HG03064 (cell line): ENCODE measurements at regions not wholly inside any gene's neighbourhood (a gene's known extent, or its start where the extent isn't known, plus 50 kb on each side); places are given as distances from the start of the nearest gene placed in this dataset.
"Not testable (repeated sequence)": the region's sequence is repeated elsewhere in the genome, so short reads cannot be mapped to it uniquely, and the experiment has no call there.

Experiments
- ATAC-seq: cut with Tn5 transposase; IDR thresholded peaks from one replicate; pipeline ENCODE4 v1.9.1; 2021; ENCODE audit warnings: low read depth; ENCODE audit not compliant: unreplicated experiment

DNA sequence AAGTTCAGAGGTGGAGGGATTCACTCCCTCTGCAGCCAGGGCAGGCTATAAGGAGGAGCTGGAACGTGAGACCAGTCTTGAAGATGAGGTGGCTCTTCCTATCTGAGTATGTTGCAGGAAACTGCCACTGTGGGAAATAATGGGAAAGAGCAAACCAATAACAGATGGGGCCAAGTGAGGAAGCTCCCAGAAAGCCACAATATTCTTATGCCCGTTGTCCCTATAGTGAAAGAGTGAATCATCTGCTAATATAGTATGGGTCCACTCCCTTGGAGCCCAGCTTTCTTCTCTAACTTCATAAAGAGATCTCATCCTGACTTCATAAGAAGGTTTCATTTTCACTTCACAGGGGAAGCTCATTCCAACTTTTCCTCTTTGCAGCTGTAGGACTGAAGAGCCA is 206.4 kb downstream of the BLID start:
- no peak for ATAC-seq

DNA sequence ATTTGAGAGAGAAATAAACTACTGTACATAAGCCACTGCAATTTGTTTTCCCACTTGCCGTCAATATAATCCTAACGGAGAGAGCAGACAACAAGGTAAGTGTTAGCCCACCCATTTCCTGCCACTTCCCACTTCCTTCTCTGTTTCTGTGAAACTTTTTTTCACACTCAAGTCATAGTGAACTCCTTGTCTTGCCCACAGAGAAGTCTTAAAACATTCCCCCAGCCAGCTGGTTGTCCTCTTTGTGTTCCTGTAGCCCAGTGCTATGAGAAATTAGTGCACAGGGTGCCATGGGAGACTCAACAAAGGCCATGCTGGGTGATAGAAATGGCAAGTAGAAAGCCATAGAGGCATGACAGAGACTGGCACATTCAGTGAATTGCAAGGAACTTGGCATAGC is 208.6 kb downstream of the BLID start:
- ATAC-seq = no peak

DNA sequence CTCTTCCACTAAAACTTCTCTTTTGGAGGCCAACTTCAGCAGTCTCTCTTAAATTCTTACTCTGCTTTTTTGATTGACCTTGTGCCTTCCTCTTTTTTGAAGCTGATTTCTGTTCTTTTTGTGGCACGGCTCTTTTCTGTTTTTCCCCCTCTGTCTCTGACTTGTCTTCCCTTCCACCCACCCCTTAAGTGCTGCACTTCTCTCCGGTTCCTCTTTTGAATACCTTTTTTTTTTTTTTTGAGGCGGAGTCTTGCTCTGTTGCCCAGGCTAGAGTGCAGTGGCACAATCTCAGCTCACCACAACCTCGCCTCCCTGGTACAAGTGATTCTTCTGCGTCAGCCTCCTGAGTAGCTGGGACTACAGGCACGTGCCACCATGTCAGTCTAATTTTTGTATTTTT is 211.9 kb downstream of the BLID start:
- no peak for ATAC-seq

DNA sequence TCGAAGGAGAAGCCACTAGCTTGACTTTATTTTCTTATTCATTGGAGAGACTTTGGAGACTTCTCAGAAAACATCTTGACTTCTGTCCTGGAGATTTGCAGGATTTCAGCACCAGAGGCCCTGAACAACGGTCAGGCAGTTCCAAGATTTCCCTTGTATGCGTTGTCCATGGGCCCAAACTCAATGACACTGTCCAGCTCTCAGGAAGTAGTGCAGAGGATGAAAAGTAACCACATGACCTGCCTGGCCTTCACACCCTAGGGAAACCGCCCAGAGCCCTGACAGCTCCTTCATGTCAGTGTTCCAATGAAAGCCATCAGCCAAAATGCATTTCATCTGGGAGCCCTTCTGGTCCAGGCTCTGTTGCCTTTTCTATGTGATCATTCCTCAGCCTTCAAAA is 214.1 kb downstream of the BLID start:
- ATAC-seq = no peak

DNA sequence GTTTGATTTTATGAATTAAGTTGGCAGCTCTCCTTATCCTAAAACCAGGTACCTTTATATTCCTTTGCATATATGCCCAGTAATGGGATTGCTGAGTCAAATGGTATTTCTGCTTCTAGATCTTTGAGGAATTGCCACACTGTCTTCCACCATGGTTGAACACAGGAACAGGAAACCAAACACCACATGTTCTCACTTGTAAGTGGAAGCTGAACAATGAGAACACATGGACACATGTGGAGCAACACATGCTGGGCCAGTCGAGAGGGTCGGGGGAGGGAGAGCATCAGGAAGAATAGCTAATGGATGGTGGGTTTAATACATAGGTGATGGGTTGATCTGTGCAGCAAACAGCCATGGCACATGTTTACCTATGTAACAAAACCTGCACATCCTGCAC is 214.6 kb downstream of the BLID start:
- ATAC-seq = not testable (repeated sequence)

DNA sequence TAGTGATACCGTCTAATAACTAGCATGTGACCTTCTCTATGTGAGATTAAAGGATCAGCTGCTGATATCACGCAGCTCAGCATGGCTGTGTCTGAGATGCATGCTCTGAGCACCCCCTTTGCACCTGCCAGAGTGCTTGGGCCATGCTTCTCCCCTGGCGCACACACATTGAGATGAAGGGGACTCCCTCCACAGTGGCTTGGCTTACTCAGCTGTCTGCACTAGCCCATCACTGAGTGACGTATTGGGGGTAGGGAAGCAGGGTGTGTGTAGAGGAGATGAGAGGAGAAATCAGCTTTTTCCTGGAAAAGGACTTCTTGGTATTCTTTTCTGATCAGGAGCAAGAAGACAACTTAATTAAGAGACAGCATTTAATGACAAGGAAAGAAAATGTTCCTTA is 216.5 kb downstream of the BLID start:
- no peak for ATAC-seq

DNA sequence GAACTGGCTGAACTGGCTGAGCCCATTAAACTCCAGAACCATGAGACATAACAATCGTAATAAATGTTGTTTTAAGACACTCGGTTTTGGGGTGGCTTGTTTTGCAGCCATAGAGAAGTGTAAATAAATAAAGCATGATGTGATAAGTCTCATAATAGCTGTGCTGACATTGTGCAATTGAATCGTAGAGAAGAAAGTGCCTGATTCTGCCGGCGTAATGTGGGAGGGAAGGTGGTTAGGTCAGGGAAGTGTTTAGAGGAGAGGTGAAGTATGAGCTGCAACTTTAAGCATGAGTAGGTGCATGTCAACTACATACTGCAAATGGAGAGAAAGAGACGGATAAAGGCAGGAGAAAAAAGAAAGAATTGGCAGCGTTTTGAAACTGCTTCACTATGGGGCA is 217.1 kb downstream of the BLID start:
- ATAC-seq = no peak

DNA sequence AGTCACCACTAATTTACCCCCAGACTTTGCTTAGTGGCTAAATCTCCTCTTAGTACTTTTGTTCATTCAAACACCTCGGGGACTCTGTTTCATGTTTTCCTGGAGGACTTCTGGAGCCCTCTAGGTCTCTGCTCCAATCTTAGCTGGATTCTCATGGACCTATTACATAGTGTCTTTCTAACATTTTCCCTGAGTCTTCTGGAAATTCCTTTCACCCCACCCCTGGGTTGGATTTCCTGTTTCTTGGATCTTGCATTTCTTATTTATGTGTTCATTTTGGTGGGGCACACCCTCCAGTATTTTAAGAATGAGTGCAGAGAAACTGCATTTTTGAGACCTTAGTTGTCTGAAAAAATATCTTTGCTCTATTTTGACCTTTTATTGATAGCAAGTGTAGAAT is 220.1 kb downstream of the BLID start:
- no peak for ATAC-seq

DNA sequence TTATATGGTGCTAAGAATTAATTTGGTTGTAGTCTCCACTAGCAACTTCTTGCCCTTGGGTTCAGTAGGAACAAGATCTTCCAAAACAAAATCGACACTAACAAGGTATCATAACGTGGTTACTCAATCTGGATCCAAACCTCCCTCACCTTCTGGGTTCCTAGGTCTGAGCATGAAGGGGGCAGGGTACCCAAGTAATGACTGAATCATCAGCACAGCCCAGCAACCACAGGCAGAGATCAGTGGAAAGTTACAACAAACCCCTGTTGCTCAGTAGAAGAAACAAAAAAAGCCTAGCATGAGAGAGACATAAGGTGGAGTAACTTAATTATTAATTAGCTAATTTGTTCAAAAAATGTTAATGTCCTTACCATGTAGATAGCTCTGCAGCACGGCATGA is 221.4 kb downstream of the BLID start:
- no peak for ATAC-seq

DNA sequence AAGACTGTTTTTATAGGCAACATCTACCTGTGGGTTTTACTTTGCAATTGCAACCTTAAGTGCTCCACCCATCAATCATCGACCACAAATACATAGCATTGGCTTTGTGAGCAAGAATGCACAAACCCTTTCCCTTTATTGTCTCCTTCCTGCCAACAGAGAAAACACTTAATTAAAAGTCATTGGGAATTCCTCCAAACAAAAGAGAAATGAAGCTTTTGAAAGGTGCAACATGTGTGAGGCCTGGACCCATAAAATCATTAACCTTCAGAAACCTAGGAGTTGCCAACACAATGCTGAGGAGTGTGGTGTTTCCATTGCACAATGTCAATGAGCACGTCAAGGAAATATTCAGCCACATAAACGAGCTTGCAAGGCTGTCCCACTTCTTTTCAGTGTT is 223.2 kb downstream of the BLID start:
- ATAC-seq = no peak

DNA sequence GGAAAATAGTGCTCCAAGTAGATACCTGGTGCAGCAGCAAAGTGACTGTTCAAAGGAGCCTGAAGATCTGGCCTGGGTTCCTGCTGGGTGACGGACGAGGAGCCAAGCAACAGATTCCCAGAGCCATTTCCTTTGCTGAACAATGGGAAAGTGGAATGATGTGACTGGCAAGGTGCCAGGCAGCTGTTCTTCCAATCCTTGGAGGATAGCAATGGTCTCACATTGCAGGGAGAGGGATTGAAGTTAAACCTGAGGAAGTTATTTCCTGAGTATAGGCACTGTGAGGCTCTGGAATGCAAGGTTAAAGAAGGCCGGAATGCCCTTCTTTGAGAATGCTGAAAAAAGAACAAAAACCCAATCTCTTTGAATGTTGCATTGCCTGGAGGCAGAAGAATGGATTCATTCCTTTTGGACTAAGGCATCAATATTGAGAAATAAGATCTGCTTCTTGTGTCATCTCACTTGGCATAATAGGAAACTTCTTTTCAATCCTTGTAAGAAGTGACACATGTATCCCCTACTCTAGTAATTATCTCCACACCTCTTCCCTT is 223.8 kb downstream of the BLID start:
- ATAC-seq = no peak

DNA sequence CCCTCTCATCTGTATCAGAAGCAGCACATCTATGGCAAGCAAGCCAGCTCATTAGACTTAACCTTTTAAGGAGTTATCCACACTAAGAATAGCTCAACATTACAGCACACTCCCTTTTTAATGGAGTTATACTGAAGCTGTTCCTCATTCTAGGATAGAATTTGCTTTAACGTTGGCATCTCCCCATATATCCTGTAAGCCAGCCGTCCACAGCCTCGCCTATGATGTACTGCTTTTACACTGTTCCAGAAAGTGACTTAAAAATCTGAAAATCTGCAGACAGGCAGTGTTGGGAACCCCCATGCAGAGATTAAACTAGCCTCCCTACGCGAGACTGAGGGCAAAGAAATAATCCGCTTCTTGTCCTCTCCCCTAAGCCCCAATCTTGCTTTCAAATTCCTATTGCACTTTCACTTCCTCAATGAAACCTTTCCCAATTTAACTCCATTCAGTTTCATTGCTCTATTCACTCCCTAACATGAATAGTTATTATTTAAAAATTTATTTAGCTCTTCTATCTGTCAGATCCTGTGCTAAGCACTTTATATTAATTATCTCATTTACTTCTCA is 225.0 kb downstream of the BLID start:
- no peak for ATAC-seq

DNA sequence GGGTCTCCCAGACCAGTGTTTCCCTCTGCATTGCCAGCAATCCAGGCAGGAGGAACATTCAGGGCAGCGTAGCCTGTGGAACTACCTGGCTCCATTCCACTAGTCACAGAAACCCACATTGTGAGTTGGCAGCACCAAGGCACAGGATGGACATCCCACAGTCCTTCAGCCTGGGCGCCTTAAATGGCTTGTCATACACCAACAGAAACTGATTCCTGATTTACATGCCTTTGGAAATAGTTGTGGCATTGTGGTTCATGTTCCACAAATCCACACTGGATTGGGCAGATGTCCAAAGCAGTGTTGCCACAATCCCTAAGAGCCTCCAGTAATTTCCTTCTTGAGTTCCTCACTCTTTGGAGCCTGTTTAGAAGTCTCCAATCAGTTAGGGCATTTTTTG is 225.6 kb downstream of the BLID start:
- ATAC-seq = no peak

DNA sequence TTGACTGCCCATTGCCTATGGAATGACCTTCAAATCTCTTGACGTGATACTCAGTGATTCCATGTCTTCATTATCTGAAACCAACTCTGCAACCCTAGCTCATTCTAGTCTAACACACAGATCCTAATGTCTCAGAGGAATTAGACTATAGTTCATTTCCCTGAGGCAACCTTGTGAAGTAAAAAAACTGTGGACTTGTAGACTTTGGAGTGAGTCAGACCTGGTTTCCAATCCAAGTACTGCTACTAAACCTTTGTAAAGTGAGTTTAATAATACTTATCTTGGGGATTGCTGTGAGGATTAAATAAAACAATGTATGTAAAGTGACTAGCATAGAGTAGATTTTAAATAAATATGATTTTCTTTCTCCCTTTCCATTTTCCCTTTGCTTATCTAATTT is 226.1 kb downstream of the BLID start:
- no peak for ATAC-seq

DNA sequence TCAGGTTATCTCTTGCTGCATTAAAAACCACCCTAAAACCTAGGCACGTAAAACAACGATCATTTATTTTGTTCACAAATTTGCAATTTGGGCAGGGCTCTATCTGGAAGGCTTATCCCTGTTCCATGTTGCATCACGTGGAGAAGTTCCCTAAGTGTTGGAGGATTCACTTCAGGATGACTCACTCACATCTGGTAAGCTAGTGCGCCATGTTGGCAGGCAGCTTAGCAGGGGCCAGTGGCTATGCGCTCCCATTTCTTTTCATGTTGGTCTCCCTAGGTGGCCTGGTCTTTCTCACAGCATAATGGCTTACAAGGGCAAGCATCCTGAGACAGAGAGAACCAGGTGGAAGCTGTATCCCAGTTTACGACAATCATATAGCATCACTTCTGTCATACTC is 226.8 kb downstream of the BLID start:
- no peak for ATAC-seq

DNA sequence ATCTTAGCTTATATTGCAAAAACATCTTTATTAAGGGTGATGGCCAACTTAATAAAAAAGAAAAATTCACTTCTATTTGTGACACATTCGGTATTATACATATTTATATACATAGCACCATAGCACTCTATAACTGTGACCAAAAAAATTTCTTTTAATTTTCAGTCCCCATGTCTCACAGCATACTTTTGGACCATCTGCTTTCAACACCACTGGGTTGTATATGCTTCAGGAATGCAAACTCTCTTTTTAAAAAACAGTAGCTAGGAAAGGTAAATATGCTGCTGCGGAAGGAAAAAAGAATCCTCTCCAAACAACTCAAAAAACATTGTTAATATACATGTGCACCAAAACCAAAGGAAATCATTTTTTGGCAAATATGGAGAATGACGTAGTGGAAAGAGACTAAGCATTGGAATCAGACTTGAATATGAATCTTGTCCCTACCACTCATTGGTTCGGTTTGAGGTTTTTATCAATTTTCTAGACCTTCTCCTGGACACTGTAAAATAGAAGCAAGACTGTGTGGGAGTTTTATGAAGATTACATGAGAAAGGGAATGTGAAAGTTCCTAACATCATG is 227.9 kb downstream of the BLID start:
- no peak for ATAC-seq

DNA sequence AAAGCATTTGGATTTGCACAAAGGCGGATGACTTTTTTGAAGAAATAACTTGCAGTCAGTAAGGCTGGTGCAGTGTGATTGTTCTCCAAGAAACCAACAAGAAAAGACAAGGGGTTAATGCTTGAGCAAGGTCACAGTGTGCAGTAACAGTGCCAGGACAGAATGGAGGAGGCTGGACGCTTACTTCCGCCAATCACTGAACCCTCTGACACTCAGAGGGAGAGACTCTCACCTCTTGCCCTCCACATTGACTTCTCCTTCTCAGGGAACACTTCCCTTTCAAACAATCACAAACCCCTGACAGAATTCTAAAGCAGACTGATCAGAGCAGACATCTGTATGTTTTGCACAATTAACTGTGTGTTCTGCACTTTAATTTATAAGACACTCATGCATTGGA is 228.4 kb downstream of the BLID start:
- no peak for ATAC-seq

DNA sequence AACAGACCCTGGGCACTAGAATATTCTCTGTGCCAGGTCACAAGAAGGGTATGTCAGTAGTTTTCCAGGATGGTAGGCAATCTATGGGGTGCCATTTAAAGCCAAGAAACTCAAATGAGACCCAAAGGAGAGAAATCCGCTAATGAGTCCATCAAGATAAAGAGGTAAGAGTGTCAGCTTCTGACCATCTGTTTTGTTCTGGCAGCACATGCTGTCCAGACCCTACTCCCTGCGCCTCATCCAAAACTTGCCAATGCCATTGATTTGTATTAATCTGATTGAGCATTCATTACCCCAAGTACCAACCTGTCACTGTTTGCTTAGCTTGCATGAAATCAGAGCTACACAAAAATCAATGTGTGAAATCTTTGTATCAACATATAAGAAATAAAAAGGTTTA is 229.0 kb downstream of the BLID start:
- ATAC-seq = no peak

DNA sequence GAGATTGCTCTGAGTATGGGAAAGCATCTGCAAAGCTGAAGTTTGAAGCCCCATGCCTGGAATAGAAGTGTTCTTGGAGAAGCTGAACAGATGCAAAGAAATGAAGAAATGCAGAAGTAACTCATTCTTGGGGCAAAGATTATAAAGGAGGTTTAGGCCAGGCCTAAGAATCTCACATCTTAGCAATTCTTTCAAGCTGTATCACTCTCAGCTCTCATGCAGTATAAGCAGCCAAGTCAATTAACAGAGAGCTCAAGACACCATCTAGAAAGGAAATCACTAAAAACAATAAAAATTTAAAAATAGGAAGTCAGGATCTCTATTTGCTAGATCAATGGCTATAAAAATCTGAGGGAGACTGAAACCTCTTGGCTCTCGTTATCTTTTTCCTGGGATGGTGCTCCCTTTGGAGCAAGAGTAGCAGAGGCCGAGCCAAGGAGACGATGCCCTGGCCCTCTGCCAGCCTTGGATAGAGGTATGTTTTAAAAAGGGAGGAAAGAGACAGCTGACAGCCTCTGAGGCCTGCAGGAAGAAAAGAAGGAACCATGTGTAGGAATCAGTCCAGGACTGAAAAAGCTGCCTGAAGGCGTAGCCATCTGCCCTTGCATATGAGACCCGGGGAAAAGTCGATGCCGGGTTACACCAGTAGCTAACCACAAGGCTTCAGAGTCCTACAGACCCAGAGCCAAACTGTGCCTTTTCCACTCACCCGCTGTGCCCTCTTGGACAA is 229.8 kb downstream of the BLID start:
- no peak for ATAC-seq

DNA sequence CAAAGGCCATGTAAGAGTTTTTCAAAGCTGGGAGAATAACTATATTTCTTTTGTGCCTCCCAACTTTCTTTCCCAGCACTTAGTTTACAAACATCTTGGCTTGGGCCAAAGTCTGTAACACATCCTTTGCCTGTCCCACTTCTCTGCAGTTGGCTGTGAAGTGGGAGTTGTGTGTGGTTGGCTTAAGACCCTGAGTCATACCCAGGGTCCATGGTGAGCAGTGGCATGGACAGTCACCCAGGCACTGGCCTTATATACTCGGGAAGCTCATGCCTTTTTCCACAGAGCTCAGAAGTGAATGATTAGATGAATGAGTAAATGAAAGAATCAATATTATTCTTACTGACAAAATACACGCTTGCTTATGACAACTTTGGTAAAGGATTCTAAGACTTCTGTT is 231.4 kb downstream of the BLID start:
- no peak for ATAC-seq

DNA sequence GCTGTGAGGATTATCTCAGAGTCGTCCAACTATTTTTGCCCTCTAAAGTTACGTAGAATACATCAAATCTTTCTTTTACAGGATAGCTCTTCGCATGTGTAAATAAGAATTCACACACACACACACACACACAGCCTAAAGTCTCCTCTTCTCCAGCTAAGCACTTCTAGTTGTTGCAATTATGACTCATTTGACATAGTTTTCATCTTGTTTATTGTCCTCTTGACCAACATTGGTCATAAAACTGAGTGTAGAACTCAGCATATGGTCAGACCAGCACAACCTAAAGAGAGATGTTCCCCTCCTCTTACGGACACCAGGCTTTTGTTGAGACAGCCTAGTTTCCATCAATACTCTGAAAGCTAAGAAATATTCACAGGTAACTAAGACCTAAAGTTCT is 234.2 kb downstream of the BLID start:
- no peak for ATAC-seq

DNA sequence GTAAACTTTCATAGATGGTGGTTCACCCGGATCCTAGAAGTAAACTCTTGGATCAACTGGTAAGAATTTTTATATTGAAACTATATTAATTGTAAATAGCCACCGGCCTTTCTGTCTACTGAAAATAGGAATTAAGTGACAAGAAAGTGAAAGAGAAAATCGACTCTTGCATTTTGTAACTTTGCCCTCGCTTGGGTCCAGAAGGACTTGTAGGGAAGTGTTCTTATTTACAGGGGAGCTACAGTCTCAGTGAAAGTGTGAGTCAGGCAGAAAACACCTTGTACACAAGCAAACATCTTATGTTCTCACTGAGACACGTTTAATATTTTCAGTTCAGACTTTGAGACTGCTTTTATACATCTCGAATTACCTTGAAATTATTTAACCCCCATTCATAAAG is 238.9 kb downstream of the BLID start:
- no peak for ATAC-seq
